ENCODE measurements at regions not wholly inside any gene's neighbourhood (a gene's known extent, or its start where the extent isn't known, plus 50 kb on each side); places are given as distances from the start of the nearest gene placed in this dataset.

DNA sequence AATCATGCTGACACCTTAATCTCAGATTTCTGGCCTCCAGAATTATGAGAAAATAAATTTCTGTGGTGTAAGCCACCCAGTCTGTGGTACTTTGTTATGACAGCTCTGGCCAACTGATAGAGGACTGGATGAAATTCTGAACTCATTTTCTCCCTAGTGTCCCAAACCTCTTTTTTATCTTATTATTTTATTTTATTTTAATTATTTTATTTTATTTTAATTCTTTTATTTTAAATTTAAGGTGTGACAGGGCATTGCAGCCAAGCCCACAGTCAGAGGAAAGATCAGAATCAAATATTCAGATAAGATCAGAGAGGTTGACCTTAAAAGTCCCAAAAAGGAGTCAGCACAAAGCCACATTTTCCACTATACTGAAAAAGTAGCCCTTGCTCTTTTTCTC is 228.1 kb downstream of the TFEC start:
- dilution Hi-C loops (cut with MboI; ENCODE audit: extremely low pct_ligation_motif_present, low sequenced_read_pairs): no loop called here
- ChIA-PET POLR2A (no interaction called here), CTCF (interaction anchor here (1.1 to 1.7 kb wide), 4 partner anchors 8 to 49 kb away, joined by 3 to 4 read pairs (median 4); no protein-coding TSS in a partner anchor)
- Histone ChIP-seq H3K4me2 (ENCODE audit: insufficient read depth, low read length) (no peak overlapping the region), H3K4me3 (replicated peaks in 1 of 3; ENCODE audit: insufficient read depth in 1 of 3, low read depth in 1 of 3, low read length in 3 of 3) (no peak overlapping the region), H3K27me3 (ENCODE audit: control insufficient read depth in 2 of 2, insufficient read depth in 2 of 2, low read length in 2 of 2) (peaks cover 0 to 2% of the 10 kb centered on the region in 2 experiments), H3K27ac (ENCODE audit: insufficient read depth, low read depth, low read length) (no peak overlapping the region), H3K9me1 (replicated peaks; ENCODE audit: control insufficient read depth, extremely low read depth, insufficient read depth, low read length) (no peaks in the 10 kb centered on the region), H3K4me1 (ENCODE audit: control insufficient read depth, extremely low read depth, insufficient read depth, low read length) (no peaks in the 10 kb centered on the region), H3K79me2 (ENCODE audit: control insufficient read depth, insufficient read depth, low read length) (no peaks in the 10 kb centered on the region), H4K20me1 (replicated peaks; ENCODE audit: control insufficient read depth, extremely low read depth, insufficient read depth, low read length) (no peaks in the 10 kb centered on the region), H3K36me3 (ENCODE audit: control insufficient read depth in 2 of 2, extremely low read depth in 1 of 2, insufficient read depth in 2 of 2, low read length in 2 of 2) (no peaks in the 10 kb centered on the region), H2AFZ (ENCODE audit: low read depth, low read length) (no peak overlapping the region), H3K9me3 (replicated peaks; ENCODE audit: control insufficient read depth, insufficient read depth, low read length) (no peaks in the 10 kb centered on the region), H3K9ac (replicated peaks; ENCODE audit: extremely low read depth, insufficient read depth, low read length) (no peak overlapping the region)
- intact Hi-C loops (cut with micrococcal nuclease): no loop called here
- DNase-seq (ENCODE audit: low read depth, low spot score): no peak
- TF ChIP-seq FOS (IDR thresholded peaks at IDR 0.05; ENCODE audit: borderline replicate concordance, insufficient read depth, low read length): no peak
- TF ChIP-seq, protein P1, sequence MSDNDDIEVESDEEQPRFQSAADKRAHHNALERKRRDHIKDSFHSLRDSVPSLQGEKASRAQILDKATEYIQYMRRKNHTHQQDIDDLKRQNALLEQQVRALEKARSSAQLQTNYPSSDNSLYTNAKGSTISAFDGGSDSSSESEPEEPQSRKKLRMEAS (IDR thresholded peaks at IDR 0.05; ENCODE audit: insufficient read depth, insufficient read length): no peak
- TF ChIP-seq, protein P2, sequence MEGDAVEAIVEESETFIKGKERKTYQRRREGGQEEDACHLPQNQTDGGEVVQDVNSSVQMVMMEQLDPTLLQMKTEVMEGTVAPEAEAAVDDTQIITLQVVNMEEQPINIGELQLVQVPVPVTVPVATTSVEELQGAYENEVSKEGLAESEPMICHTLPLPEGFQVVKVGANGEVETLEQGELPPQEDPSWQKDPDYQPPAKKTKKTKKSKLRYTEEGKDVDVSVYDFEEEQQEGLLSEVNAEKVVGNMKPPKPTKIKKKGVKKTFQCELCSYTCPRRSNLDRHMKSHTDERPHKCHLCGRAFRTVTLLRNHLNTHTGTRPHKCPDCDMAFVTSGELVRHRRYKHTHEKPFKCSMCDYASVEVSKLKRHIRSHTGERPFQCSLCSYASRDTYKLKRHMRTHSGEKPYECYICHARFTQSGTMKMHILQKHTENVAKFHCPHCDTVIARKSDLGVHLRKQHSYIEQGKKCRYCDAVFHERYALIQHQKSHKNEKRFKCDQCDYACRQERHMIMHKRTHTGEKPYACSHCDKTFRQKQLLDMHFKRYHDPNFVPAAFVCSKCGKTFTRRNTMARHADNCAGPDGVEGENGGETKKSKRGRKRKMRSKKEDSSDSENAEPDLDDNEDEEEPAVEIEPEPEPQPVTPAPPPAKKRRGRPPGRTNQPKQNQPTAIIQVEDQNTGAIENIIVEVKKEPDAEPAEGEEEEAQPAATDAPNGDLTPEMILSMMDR (IDR thresholded peaks at IDR 0.05; ENCODE audit: extremely low read depth in 1 of 2, insufficient read depth in 1 of 2, low read depth in 1 of 2, low read length in 2 of 2): no peak
- no peak for TF ChIP-seq POLR2AphosphoS5 (IDR thresholded peaks at IDR 0.05; ENCODE audit: insufficient read depth, low read depth, low read length)
- no peak for TF ChIP-seq POLR2A (IDR thresholded peaks at IDR 0.05; ENCODE audit: low read depth, low read length)
- TF ChIP-seq MYC (IDR thresholded peaks at IDR 0.05; ENCODE audit: low read depth, low read length): no peak
- TF ChIP-seq EZH2 (IDR thresholded peaks at IDR 0.05; ENCODE audit: borderline replicate concordance, low read depth, low read length, severe bottlenecking): no peak
- no peak for TF ChIP-seq JUN (IDR thresholded peaks at IDR 0.05; ENCODE audit: borderline replicate concordance, insufficient read depth, insufficient read length, low read depth)
- no peak for TF ChIP-seq GATA2 (IDR thresholded peaks at IDR 0.05; ENCODE audit: insufficient read depth, insufficient read length, low read depth, low read length)
- BruUV-seq (replicated peaks): no TSS peak
- FAIRE-seq: no peak

Measured in endothelial cell of umbilical vein (primary cell).